ENCODE measurements at regions not wholly inside any gene's neighbourhood (a gene's known extent, or its start where the extent isn't known, plus 50 kb on each side); places are given as distances from the start of the nearest gene placed in this dataset.

DNA sequence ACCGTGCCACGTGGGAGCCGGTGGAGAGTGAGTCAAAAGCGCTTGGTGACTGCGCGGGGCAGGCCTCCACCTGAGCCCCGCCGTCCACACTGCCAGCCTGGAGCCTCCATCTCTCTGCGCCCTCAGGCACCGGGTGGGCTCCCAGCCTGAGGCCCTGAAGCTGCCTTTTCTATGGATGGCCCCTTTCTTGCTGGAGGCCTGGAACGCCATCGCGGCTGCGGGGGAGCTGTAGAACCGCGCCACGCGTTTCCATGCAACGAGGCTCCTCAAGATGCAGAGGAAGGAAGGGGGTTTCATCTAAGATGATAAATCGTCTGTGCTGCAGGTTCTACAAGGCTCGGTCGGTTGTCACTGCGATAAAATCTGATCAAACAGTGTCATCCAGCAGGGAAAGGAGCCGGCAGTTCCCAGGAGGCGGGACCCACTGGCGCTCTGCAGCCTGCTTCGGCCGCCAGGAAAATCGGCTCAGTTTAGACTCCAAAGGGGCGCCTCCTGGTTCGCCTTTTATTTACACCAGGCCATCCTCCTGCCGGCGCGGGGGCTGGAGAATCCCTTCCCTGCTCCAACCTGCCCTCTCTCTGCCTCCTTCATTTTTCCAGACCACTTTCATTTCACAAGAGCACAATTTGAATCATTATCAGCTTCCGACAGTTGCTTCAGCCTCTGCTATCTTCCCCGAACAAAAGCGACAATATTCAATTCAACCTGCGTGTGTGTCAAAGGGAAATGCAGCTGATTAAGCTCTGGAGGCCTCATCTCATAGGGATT is 624.4 kb downstream of the BRD1 start:
- Mint-ChIP-seq H3K27ac (no peak overlapping the region), H3K36me3 (no peaks in the 10 kb centered on the region), H3K9me3 (no peaks in the 10 kb centered on the region), H3K4me3 (no peak overlapping the region), H3K27me3 (peaks cover 4 to 22% of the 10 kb centered on the region in 2 donors), H3K4me1 (peaks cover 0 to 3% of the 10 kb centered on the region in 2 donors)
- DNase-seq (no peak), ATAC-seq (replicated peaks) (no peak)

DNA sequence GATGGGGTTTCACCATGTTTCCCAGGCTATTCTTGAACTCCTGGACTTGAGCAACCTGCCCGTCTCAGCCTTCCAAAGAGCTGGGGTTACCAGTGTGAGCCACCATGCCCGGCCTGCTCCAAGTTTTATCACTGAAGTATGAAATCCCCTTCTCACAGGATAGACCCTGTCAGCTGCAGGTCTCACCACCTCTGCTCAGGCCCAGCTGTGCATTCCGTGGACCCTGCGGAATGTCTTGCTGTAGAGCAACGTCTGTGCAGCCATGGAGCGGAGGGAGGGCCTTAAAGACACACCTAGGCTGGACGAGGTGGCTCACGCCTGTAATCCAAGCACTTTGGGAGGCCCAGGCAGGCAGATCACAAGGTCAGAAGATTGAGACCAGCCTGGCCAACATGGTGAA is 625.4 kb downstream of the BRD1 start:
- ATAC-seq (replicated peaks) (no peak), DNase-seq (no peak)
- H3K9me3 Mint-ChIP-seq, result no peaks in the 10 kb centered on the region
- H3K27ac Mint-ChIP-seq, result no peak overlapping the region
- H3K27me3 Mint-ChIP-seq, result peaks cover 4 to 22% of the 10 kb centered on the region in 2 donors
- H3K36me3 Mint-ChIP-seq, result no peaks in the 10 kb centered on the region
- H3K4me3 Mint-ChIP-seq, result no peak overlapping the region
- peaks cover 0 to 3% of the 10 kb centered on the region in 2 donors for H3K4me1 Mint-ChIP-seq

DNA sequence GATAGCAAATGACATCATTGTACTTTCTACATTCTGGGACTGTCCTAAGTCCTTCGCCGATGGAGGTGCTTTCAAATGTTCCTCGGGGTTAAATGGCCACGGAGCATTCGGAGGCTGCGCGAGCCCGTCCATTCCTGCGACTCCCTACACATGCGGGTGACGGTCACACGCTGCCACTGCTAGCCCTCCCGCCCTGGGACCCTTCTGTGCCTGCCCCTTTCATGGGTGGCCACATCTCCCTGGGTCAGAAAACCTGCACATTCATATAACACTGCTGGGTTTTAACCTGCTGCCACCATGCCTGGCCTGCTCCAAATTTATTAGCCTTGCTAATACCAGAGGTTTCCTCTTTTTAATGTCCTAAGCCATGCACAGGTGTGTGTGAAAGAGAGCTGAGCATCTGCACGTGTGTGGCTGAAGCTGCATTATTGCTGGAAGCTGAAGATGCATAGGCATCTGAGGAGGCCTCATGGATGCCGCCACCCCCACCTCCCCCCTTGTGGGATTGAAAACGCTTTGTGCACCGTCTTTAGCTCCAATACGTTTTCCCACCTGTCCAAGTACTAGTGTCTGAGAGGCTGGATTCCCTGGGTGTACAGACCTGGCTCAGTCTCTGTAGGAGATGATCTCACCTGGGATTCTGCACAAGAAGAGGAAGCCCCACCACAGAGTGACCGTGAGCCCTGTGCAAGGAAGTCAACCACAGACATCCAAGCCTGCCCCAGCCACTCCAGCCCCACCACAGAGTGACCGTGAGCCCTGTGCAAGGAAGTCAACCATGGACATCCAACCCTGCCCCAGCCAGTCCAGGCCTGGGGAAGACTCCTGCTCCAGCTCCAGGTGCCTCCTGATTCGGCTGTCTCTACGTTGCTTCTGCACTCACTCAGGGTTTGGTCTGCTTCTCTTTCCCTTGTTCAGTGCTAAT is 626.4 kb downstream of the BRD1 start:
- peaks cover under 1 to 24% of the 10 kb centered on the region in 2 donors for H3K27me3 Mint-ChIP-seq
- DNase-seq (no peak), ATAC-seq (replicated peaks) (no peak)
- H3K27ac Mint-ChIP-seq, result no peak overlapping the region
- H3K4me3 Mint-ChIP-seq, result no peak overlapping the region
- peaks cover 0 to 3% of the 10 kb centered on the region in 2 donors for H3K4me1 Mint-ChIP-seq
- H3K9me3 Mint-ChIP-seq, result no peaks in the 10 kb centered on the region
- no peaks in the 10 kb centered on the region for H3K36me3 Mint-ChIP-seq

- Mint-ChIP-seq H3K27me3 (peaks cover 0 to 27% of the 10 kb centered on the region in 2 donors), H3K9me3 (no peaks in the 10 kb centered on the region), H3K36me3 (no peaks in the 10 kb centered on the region), H3K4me1 (peaks cover 0 to 3% of the 10 kb centered on the region in 2 donors), H3K4me3 (no peak overlapping the region), H3K27ac (no peak overlapping the region)
- DNase-seq (no peak), ATAC-seq (replicated peaks) (no peak)
Observed at GRCh38 chr22:49199224-49199623, 628.4 kb downstream of the BRD1 start.

- H3K9me3 Mint-ChIP-seq, result no peaks in the 10 kb centered on the region
- no peak for DNase-seq
- no peak overlapping the region for H3K27ac Mint-ChIP-seq
- H3K27me3 Mint-ChIP-seq, result peaks cover 0 to 27% of the 10 kb centered on the region in 2 donors
- no peak for ATAC-seq (replicated peaks)
- no peaks in the 10 kb centered on the region for H3K36me3 Mint-ChIP-seq
- H3K4me3 Mint-ChIP-seq, result no peak overlapping the region
- H3K4me1 Mint-ChIP-seq, result peaks cover 0 to 3% of the 10 kb centered on the region in 2 donors
Observed at GRCh38 chr22:49198705-49199084, 629.0 kb downstream of the BRD1 start.

DNA sequence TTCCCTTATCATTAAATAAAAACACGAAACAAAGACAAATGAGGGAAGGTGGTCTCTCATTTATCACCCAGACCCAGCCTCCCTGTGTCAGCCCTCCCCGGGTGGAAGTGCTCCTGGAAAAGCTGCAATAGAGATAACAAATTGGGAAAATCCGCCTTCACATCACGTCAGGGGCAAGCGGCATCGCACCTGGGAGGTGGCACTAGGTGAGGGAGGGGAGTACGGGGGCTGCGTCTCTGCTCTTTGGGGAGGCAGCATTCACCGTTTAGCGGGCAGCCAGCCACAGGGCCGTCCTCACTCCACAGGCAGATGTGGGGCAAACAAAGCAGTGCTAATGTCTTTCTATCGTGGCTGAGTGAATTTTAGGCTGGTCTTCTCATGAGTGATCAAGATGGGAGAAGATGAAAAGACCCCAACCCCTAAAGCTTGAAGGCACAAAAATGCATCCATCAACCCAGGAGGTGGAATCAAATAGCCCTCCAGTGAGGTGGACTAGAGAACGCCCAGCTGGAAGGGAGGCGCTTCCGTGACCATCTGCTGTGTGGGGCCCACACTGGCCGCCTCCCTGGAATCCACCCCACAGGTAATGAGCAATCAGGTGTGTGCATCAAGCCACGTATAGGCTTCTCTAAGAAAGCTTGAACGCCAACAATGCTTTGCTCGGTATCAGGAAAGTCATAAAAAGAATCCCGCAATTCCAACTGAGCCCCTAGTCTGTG is 629.5 kb downstream of the BRD1 start:
- Mint-ChIP-seq H3K9me3 (no peaks in the 10 kb centered on the region), H3K27me3 (peaks cover 0 to 27% of the 10 kb centered on the region in 2 donors), H3K4me1 (peaks cover 0 to 3% of the 10 kb centered on the region in 2 donors), H3K27ac (no peak overlapping the region), H3K36me3 (no peaks in the 10 kb centered on the region), H3K4me3 (no peak overlapping the region)
- ATAC-seq (replicated peaks) (no peak), DNase-seq (no peak)

- Mint-ChIP-seq H3K4me1 (peaks cover 0 to 3% of the 10 kb centered on the region in 2 donors), H3K9me3 (no peaks in the 10 kb centered on the region), H3K27me3 (peaks cover 0 to 32% of the 10 kb centered on the region in 2 donors), H3K4me3 (no peak overlapping the region), H3K36me3 (no peaks in the 10 kb centered on the region), H3K27ac (no peak overlapping the region)
- ATAC-seq (replicated peaks) (no peak), DNase-seq (no peak)
Observed at GRCh38 chr22:49197505-49197904, 630.2 kb downstream of the BRD1 start.

DNA sequence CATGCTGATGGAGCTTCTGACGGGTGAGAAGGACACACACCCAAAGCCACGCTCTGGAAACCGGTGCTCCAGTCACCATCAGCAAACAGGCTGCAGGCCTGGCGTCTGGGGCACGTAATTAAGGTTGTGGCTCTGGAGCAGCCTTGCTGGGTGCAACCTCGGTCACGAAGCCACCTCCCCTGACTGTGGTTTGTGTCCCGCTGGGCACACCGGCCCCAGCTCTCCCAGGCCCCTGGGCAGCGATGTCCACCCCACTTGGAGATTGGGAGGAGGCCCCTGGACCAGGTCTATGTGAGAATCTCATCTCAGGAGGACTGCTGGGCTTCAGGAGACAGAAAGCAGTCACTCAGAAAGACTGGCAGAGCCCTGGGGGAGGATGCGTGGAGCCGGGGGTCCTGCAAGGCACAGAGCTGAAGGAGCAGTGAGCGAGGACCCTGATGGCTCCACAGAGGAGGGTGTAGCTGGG is 631.6 kb downstream of the BRD1 start:
- H3K4me1 Mint-ChIP-seq, result peaks cover 0 to 3% of the 10 kb centered on the region in 2 donors
- H3K27ac Mint-ChIP-seq, result no peak overlapping the region
- H3K27me3 Mint-ChIP-seq, result peaks cover 0 to 32% of the 10 kb centered on the region in 2 donors
- ATAC-seq (replicated peaks), result no peak
- no peak for DNase-seq
- no peak overlapping the region for H3K4me3 Mint-ChIP-seq
- no peaks in the 10 kb centered on the region for H3K9me3 Mint-ChIP-seq
- H3K36me3 Mint-ChIP-seq, result no peaks in the 10 kb centered on the region

- Mint-ChIP-seq H3K36me3 (no peaks in the 10 kb centered on the region), H3K4me1 (peaks cover 0 to 3% of the 10 kb centered on the region in 2 donors), H3K27me3 (peaks cover 0 to 32% of the 10 kb centered on the region in 2 donors), H3K27ac (no peak overlapping the region), H3K4me3 (no peak overlapping the region), H3K9me3 (no peaks in the 10 kb centered on the region)
- DNase-seq, result no peak
- ATAC-seq (replicated peaks), result no peak
Observed at GRCh38 chr22:49195636-49196035, 632.0 kb downstream of the BRD1 start.

DNA sequence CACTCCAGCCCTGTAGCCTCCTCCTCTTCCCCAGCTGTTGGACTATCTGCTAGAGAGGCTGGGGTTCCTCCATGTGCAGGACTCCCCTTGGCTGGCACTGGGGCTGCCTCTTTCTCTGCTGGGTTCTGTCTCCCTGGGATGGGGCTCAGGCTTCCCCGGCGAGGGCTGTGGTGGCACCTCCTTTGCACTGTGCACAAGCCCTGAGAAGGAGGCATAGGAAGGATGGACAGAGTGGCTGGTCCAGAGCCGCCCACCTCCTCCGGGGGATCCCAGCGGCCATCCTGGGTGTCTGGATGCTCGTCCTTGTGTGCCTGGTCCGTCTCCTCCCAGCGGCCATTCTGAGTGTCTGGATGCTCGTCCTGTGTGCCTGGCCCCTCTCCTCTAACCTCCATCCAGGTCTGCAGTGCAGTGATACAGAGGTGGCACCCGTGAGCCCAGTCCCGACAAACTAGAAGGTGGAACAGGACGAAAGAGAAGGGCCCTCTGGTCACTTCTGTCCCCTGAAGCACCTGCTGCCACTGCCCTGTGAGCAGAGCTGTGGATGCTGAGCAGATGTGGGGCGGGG is 633.7 kb downstream of the BRD1 start:
- Mint-ChIP-seq H3K27me3 (peaks cover 0 to 27% of the 10 kb centered on the region in 2 donors), H3K4me1 (no peaks in the 10 kb centered on the region), H3K4me3 (no peak overlapping the region), H3K36me3 (no peaks in the 10 kb centered on the region), H3K9me3 (no peaks in the 10 kb centered on the region), H3K27ac (peak overlapping the region; percentile 28)
- ATAC-seq (replicated peaks) (no peak), DNase-seq (no peak)

DNA sequence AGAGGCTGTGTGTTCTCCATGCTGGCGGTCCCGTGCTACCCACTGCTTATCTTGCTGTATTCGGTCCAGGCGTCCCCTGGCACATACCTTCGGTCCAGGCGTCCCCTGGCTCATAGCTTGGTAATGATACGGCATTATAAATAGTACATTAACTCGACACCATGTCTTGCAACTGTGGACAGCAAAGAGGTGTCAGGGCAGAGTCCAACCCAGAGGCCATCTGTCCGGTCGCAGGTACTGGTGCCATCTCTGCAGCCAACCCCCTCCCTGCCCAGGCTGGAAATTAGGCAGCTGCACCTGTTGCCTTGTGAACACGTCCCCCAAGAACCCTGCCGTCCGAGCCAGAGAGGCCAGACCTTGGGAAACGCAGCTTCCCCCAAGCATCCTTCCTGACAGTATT is 634.3 kb downstream of the BRD1 start:
- DNase-seq, result no peak
- no peak overlapping the region for H3K27ac Mint-ChIP-seq

DNA sequence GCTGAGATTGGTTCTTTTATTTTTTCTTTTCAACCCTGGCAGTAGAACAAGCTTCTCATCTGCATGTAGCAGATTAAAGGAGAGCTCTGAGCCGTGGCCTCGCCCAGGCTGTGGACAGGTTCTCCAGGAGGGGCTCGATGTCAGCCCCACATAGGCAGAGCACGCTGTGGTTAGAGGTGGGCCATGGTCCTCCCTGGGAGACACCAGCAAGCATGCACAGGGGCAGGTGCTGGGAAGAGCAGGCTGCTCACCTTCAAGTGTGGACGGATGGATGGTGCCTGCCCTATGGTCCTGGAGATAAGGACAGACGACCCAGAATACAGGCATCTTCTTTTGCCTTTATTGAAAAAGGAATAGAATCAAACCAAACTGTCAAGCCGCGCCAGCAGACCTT is 634.8 kb downstream of the BRD1 start:
- H3K27me3 Mint-ChIP-seq, result peaks cover 4 to 35% of the 10 kb centered on the region in 2 donors
- H3K4me3 Mint-ChIP-seq, result no peak overlapping the region
- H3K9me3 Mint-ChIP-seq, result peaks cover 0 to 3% of the 10 kb centered on the region in 2 donors
- DNase-seq (no peak), ATAC-seq (replicated peaks) (no peak)
- H3K4me1 Mint-ChIP-seq, result no peaks in the 10 kb centered on the region
- no peak overlapping the region for H3K27ac Mint-ChIP-seq
- no peaks in the 10 kb centered on the region for H3K36me3 Mint-ChIP-seq

More for the DNA sequence above, 634.3 kb downstream of the BRD1 start:
- Mint-ChIP-seq H3K9me3 (peaks cover 0 to 2% of the 10 kb centered on the region in 2 donors), H3K27me3 (peaks cover 1 to 31% of the 10 kb centered on the region in 2 donors), H3K36me3 (no peaks in the 10 kb centered on the region), H3K4me1 (no peaks in the 10 kb centered on the region), H3K4me3 (no peak overlapping the region)
- ATAC-seq (replicated peaks), result no peak

GRCh38 chr22:49192180-49192856 is 635.4 kb downstream of the BRD1 start:
- H3K36me3 Mint-ChIP-seq, result no peaks in the 10 kb centered on the region
- no peak overlapping the region for H3K27ac Mint-ChIP-seq
- ATAC-seq (replicated peaks), result no peak
- no peaks in the 10 kb centered on the region for H3K4me1 Mint-ChIP-seq
- peaks cover 0 to 3% of the 10 kb centered on the region in 2 donors for H3K9me3 Mint-ChIP-seq
- H3K27me3 Mint-ChIP-seq, result peaks cover 4 to 35% of the 10 kb centered on the region in 2 donors
- no peak for DNase-seq
- no peak overlapping the region for H3K4me3 Mint-ChIP-seq
